Karpas-422 (cell line): ENCODE measurements at regions not wholly inside any gene's neighbourhood (a gene's known extent, or its start where the extent isn't known, plus 50 kb on each side); places are given as distances from the start of the nearest gene placed in this dataset.

Experiments
- DNase-seq: peaks from one replicate; pipeline ENCODE4 v3.0.0-alpha.2; 2015
- H2AFZ ChIP-seq: fragments of 200-600 bp; sonication (generic); 2 replicates; pipeline ENCODE4 v1.6.1; 2014; ENCODE audit warnings: antibody characterized with exemption, low read length, mixed read lengths
- H3K27ac ChIP-seq: fragments of 200-600 bp; sonication (generic); 2 replicates; pipeline ENCODE4 v1.5.1; 2014; ENCODE audit warnings: mild to moderate bottlenecking, low read length, moderate library complexity
- H3K27me3 ChIP-seq: fragments of 200-600 bp; sonication (generic); 2 replicates; pipeline ENCODE4 v1.6.1; 2014; ENCODE audit warnings: low read length, mixed read lengths
- H3K36me3 ChIP-seq: fragments of 200-600 bp; sonication (generic); 2 replicates; pipeline ENCODE4 v1.6.1; 2014; ENCODE audit warnings: low read length, mixed read lengths; ENCODE audit not compliant: insufficient read depth
- H3K4me1 ChIP-seq: fragments of 200-600 bp; sonication (generic); 2 replicates; pipeline ENCODE4 v1.6.1; 2014; ENCODE audit warnings: mild to moderate bottlenecking, low read length, mixed read lengths
- H3K4me2 ChIP-seq: fragments of 200-600 bp; sonication (generic); 2 replicates; pipeline ENCODE4 v1.6.1; 2014; ENCODE audit warnings: low read length, low read depth, mild to moderate bottlenecking; ENCODE audit not compliant: poor library complexity, severe bottlenecking
- H3K4me3 ChIP-seq: fragments of 200-600 bp; sonication (generic); 2 replicates; pipeline ENCODE4 v1.5.1; 2014; ENCODE audit warnings: mild to moderate bottlenecking, antibody characterized with exemption, low read length, mixed read lengths
- H3K79me2 ChIP-seq: fragments of 200-600 bp; sonication (generic); 2 replicates; pipeline ENCODE4 v1.6.1; 2014; ENCODE audit warnings: mild to moderate bottlenecking, low read length, mixed read lengths
- H3K9ac ChIP-seq: fragments of 200-600 bp; sonication (generic); 2 replicates; pipeline ENCODE4 v1.6.0; 2014; ENCODE audit warnings: low read length
- H3K9me2 ChIP-seq: fragments of 200-600 bp; sonication (generic), shearing (Covaris generic); replicated peaks from 2 replicates; pipeline ENCODE4 v1.6.0; 2014; ENCODE audit warnings: mild to moderate bottlenecking, low read length, moderate library complexity; ENCODE audit not compliant: insufficient read depth
- H3K9me3 ChIP-seq: fragments of 300-700, 200-600 bp; sonication (generic); 2 replicates; pipeline ENCODE4 v1.6.1; 2014; ENCODE audit warnings: low read length, mixed read lengths
- H4K20me1 ChIP-seq: fragments of 200-600 bp; sonication (generic); 2 replicates; pipeline ENCODE4 v1.6.1; 2014; ENCODE audit warnings: mild to moderate bottlenecking, antibody characterized with exemption, low read length, low read depth; ENCODE audit not compliant: insufficient read depth

DNA sequence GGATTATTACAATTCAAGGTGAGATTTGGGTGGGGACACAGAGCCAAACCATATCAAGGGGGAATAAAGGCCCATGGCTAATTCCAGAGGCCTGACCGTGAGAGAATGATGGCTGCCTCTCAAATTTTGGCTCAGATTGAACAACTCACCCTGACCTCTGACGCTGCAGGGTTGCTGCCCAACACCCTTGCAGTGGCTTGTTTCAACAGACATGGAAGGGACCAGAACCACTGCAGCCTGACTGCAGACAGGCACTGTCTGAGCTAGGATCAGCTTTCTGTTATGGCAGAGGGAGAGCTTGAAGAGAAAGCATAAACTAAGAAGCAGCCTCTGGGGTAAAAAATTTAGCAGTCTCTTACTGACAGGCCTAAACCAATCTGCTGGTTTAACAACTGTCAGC lies 90.2 kb upstream of the GADD45A start:
- no peak for DNase-seq
- H3K27me3 ChIP-seq = no peaks in the 10 kb centered on the region
- no peak overlapping the region for H2AFZ ChIP-seq
- no peaks in the 10 kb centered on the region for H3K36me3 ChIP-seq
- no peaks in the 10 kb centered on the region for H3K9me2 ChIP-seq
- no peak overlapping the region for H3K4me3 ChIP-seq
- no peak overlapping the region for H3K27ac ChIP-seq
- H3K9me3 ChIP-seq = no peaks in the 10 kb centered on the region
- H3K4me2 ChIP-seq = no peak overlapping the region
- H3K79me2 ChIP-seq = no peaks in the 10 kb centered on the region
- no peaks in the 10 kb centered on the region for H4K20me1 ChIP-seq
- H3K9ac ChIP-seq = no peak overlapping the region
- H3K4me1 ChIP-seq = no peaks in the 10 kb centered on the region

DNA sequence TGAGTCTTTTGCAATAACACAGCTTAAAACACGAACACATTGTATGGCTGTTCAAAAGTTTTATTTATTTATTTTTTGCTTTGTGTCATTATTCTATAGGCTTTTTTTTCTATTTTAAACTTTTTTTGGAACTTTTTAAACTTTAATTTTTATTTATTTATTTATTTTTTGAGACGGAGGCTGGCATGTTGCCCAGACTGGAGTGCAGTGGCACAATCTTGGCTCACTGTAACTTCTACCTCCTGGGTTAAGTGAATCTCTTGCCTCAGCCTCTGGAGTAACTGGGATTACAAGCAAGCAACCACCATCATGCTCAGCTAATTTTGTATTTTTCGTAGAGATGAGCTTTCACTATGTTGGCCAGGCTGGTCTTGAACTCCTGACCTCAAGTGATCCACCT lies 88.3 kb upstream of the GADD45A start:
- Histone ChIP-seq H3K4me2 (no peak overlapping the region), H2AFZ (no peak overlapping the region), H3K9ac (no peak overlapping the region), H3K4me1 (no peaks in the 10 kb centered on the region), H4K20me1 (no peaks in the 10 kb centered on the region), H3K79me2 (no peaks in the 10 kb centered on the region), H3K27me3 (no peaks in the 10 kb centered on the region), H3K36me3 (no peaks in the 10 kb centered on the region), H3K4me3 (no peak overlapping the region), H3K9me2 (no peaks in the 10 kb centered on the region), H3K27ac (no peak overlapping the region), H3K9me3 (no peaks in the 10 kb centered on the region)
- no peak for DNase-seq

DNA sequence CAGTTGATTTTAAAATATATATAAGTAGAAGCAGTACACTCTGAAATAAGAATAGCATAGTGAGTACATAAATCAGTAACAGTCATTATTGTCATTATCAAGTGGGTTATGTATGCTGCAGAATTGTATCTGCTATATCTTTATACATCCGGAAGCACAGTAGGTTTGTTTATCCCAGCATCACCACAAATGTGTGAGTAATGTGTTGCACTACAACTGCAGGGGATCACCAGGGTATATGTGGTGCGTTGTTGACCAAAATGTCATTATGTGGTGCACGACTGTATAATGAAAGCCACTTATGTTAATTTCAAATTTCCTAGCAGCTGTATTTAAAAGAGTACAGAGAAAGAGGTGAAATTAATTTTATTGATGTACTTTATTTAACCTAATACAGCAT lies 87.7 kb upstream of the GADD45A start:
- Histone ChIP-seq H3K9ac (no peak overlapping the region), H3K9me2 (no peaks in the 10 kb centered on the region), H4K20me1 (no peaks in the 10 kb centered on the region), H3K79me2 (no peaks in the 10 kb centered on the region), H3K4me3 (no peak overlapping the region), H3K4me1 (no peaks in the 10 kb centered on the region), H3K36me3 (no peaks in the 10 kb centered on the region), H3K27ac (no peak overlapping the region), H3K27me3 (no peaks in the 10 kb centered on the region), H3K4me2 (no peak overlapping the region), H3K9me3 (no peaks in the 10 kb centered on the region), H2AFZ (no peak overlapping the region)
- no peak for DNase-seq

DNA sequence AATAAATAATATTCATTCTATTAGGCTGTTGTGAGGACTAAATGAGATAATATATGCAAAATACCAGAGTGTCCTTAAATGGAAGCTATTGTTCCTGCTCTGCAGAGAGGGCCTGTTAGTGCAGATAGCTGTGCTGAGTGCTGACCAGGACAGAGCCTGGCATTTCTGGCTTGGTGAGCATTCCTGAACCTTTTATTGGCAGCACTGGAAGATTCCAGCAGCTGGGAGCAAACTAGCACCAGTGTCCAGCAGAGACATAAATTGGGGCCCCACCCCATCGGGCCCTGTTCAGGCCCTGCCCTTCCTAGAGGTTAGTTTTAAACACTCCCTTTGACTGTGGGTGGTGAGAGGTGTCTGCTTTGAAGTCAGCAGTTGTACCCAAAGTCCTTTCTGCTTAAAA lies 85.9 kb upstream of the GADD45A start:
- no peaks in the 10 kb centered on the region for H3K4me1 ChIP-seq
- H3K4me3 ChIP-seq = no peak overlapping the region
- H4K20me1 ChIP-seq = no peaks in the 10 kb centered on the region
- no peaks in the 10 kb centered on the region for H3K9me2 ChIP-seq
- H3K79me2 ChIP-seq = no peaks in the 10 kb centered on the region
- H3K27ac ChIP-seq = no peak overlapping the region
- no peak overlapping the region for H3K9ac ChIP-seq
- no peaks in the 10 kb centered on the region for H3K9me3 ChIP-seq
- no peak overlapping the region for H2AFZ ChIP-seq
- H3K27me3 ChIP-seq = no peaks in the 10 kb centered on the region
- H3K4me2 ChIP-seq = no peak overlapping the region
- DNase-seq = no peak
- no peaks in the 10 kb centered on the region for H3K36me3 ChIP-seq

DNA sequence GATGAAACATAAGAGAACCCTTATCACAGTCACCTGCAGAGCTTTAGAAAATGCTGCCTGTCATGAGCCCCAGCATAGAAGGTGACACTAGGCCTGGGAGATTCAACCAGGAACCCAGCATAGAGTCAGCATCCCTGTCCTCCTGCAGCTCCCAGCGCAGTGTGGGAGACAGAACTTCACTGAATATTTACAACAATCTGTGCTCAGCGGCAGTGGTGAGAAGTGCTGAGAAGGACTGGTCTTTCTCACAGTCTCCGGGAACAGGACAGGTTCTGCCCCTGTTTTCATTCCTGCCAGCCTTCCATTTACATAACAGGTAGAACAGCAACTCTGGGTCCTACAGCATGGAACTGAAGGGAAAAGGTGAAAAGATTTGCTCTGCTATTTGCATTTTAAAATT lies 83.5 kb upstream of the GADD45A start:
- Histone ChIP-seq H3K27me3 (no peaks in the 10 kb centered on the region), H3K27ac (no peak overlapping the region), H3K9me2 (no peaks in the 10 kb centered on the region), H3K4me3 (no peak overlapping the region), H3K9ac (no peak overlapping the region), H3K4me1 (no peaks in the 10 kb centered on the region), H3K79me2 (no peaks in the 10 kb centered on the region), H2AFZ (no peak overlapping the region), H3K9me3 (no peaks in the 10 kb centered on the region), H4K20me1 (no peaks in the 10 kb centered on the region), H3K4me2 (no peak overlapping the region), H3K36me3 (no peaks in the 10 kb centered on the region)
- DNase-seq = no peak

DNA sequence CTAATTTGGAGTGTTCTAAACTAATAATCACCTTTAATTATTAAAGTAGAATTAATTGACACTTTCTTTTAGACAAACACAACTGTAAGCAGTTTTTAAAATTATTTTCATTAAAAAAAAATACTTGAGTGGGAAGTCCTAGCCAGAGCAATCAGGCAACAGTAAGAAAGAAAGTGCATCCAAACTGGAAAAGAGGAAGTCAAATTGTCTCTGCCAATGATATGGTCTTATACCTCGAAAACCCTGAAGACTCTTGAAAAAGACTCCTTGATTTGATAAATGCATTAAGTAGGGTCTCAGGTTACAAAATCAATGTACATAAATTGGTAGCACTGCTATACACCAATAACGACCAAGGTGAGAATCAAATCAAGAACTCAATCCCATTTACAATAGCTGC lies 83.0 kb upstream of the GADD45A start:
- Histone ChIP-seq H3K4me2 (no peak overlapping the region), H3K27ac (no peak overlapping the region), H3K36me3 (no peaks in the 10 kb centered on the region), H3K9me2 (no peaks in the 10 kb centered on the region), H2AFZ (no peak overlapping the region), H3K4me3 (no peak overlapping the region), H3K79me2 (no peaks in the 10 kb centered on the region), H3K9me3 (no peaks in the 10 kb centered on the region), H3K9ac (no peak overlapping the region), H4K20me1 (no peaks in the 10 kb centered on the region), H3K4me1 (no peaks in the 10 kb centered on the region), H3K27me3 (no peaks in the 10 kb centered on the region)
- DNase-seq = no peak

DNA sequence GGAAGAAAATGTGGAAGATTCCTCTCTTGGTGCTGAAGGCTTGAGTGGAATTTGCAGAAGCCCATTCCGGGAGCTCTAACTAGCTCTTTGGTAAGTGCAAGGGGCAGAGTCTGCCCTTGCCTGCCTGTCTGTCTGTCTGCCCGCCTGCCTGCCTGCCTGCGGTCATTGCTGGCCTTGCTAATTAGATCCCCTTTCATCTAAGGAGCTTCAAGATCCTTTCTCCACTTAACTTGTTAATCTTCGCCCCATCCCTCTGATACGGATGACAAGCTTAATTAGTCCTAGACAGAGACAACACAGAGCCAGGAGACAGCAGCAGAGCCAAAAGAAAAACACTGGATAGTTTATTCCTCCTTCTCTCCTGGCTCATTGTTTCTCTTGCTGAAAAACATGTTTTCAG lies 80.2 kb upstream of the GADD45A start:
- no peaks in the 10 kb centered on the region for H3K9me3 ChIP-seq
- no peak overlapping the region for H3K9ac ChIP-seq
- H3K27ac ChIP-seq = no peak overlapping the region
- H3K4me2 ChIP-seq = no peak overlapping the region
- no peaks in the 10 kb centered on the region for H3K9me2 ChIP-seq
- H4K20me1 ChIP-seq = no peaks in the 10 kb centered on the region
- H2AFZ ChIP-seq = no peak overlapping the region
- no peak for DNase-seq
- H3K4me1 ChIP-seq = no peaks in the 10 kb centered on the region
- no peaks in the 10 kb centered on the region for H3K27me3 ChIP-seq
- no peaks in the 10 kb centered on the region for H3K36me3 ChIP-seq
- H3K79me2 ChIP-seq = no peaks in the 10 kb centered on the region
- H3K4me3 ChIP-seq = no peak overlapping the region

DNA sequence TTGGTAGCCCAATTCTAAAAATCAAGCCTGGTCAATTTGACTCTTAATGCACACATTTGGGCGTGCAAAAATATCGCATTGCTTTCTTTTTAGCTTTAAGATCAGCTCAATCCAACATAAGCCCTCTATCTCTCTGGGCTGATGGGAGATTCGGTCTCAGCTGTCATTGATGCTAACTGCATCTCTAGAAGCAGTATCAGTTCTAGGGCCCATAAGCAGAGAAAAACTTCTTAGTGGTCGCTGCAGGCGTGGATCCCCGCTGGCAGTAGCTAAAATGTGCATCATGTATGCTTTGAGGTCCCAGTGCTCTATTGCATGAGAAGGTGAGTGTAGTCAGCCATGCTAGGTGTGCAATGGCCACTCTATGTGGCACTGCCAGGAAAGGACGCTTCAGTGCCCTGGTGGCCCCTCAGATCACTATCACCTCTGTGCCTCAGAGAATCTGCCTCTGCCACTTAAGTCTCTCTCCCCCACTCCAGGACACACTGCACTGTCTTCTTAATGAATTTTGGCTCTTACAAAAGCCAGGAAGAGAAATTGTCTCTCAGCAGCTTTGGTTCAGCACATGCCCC lies 79.7 kb upstream of the GADD45A start:
- H3K4me1 ChIP-seq = no peaks in the 10 kb centered on the region
- H3K4me3 ChIP-seq = no peak overlapping the region
- no peaks in the 10 kb centered on the region for H3K27me3 ChIP-seq
- no peak overlapping the region for H3K9ac ChIP-seq
- no peaks in the 10 kb centered on the region for H3K79me2 ChIP-seq
- no peak overlapping the region for H3K4me2 ChIP-seq
- no peaks in the 10 kb centered on the region for H3K9me3 ChIP-seq
- no peak overlapping the region for H3K27ac ChIP-seq
- no peaks in the 10 kb centered on the region for H4K20me1 ChIP-seq
- H3K9me2 ChIP-seq = no peaks in the 10 kb centered on the region
- H2AFZ ChIP-seq = no peak overlapping the region
- H3K36me3 ChIP-seq = no peaks in the 10 kb centered on the region
- no peak for DNase-seq

DNA sequence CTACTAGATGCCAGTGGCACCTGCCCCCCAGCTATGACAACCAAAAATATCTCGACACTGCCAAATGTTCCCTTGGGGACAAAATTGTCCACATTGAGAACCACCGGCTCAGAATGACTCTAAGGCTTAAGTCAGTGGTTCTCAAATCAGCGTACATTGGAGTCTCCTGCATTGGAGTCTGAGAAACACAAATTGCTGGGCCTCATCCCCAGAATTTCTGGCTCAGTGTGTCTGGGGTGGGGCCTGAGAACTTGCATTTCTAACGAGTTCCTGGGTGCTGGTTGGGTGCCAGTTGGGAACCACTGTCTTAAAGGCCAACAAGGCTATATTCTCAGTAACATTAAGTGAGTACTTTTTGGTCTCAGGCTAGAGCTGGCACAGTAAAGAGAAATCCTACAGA lies 77.7 kb upstream of the GADD45A start:
- Histone ChIP-seq H3K4me3 (no peak overlapping the region), H3K9me3 (no peaks in the 10 kb centered on the region), H3K9ac (no peak overlapping the region), H3K9me2 (no peaks in the 10 kb centered on the region), H3K4me1 (no peaks in the 10 kb centered on the region), H3K27ac (no peak overlapping the region), H3K79me2 (no peaks in the 10 kb centered on the region), H2AFZ (no peak overlapping the region), H4K20me1 (no peaks in the 10 kb centered on the region), H3K4me2 (no peak overlapping the region), H3K27me3 (no peaks in the 10 kb centered on the region), H3K36me3 (no peaks in the 10 kb centered on the region)
- DNase-seq = no peak
